SJCRH30 (cell line): ENCODE measurements at regions not wholly inside any gene's neighbourhood (a gene's known extent, or its start where the extent isn't known, plus 50 kb on each side); places are given as distances from the start of the nearest gene placed in this dataset.
A peak's percentile ranks its signal among the peaks of the same experiment; 100 is the strongest.

ENCODE experiments used
- DNase-seq, 2 experiments: peaks; one replicate each; pipeline ENCODE4 v3.0.0-alpha.2; 2015 to 2020
- H3K27ac ChIP-seq: fragments of 250-450 bp; sonication (Bioruptor Pico); 2 replicates; pipeline ENCODE4 v1.5.1; 2020; ENCODE audit warnings: mild to moderate bottlenecking, moderate library complexity
- H3K27me3 ChIP-seq: fragments of 250-450 bp; sonication (Bioruptor Pico); 2 replicates; pipeline ENCODE4 v1.5.1; 2020; ENCODE audit warnings: mild to moderate bottlenecking, moderate library complexity
- H3K36me3 ChIP-seq: fragments of 250-450 bp; sonication (Bioruptor Pico); 2 replicates; pipeline ENCODE4 v1.5.1; 2020; ENCODE audit warnings: mild to moderate bottlenecking, moderate library complexity
- H3K4me1 ChIP-seq: fragments of 250-450 bp; sonication (Bioruptor Pico); 2 replicates; pipeline ENCODE4 v1.5.1; 2020; ENCODE audit warnings: mild to moderate bottlenecking, moderate library complexity
- H3K4me3 ChIP-seq: fragments of 250-450 bp; sonication (Bioruptor Pico); 2 replicates; pipeline ENCODE4 v1.5.1; 2020; ENCODE audit warnings: mild to moderate bottlenecking, moderate library complexity
- H3K9me3 ChIP-seq: fragments of 250-450 bp; sonication (Bioruptor Pico); replicated peaks from 2 replicates; pipeline ENCODE4 v1.5.1; 2020; ENCODE audit warnings: mild to moderate bottlenecking, moderate library complexity

DNA sequence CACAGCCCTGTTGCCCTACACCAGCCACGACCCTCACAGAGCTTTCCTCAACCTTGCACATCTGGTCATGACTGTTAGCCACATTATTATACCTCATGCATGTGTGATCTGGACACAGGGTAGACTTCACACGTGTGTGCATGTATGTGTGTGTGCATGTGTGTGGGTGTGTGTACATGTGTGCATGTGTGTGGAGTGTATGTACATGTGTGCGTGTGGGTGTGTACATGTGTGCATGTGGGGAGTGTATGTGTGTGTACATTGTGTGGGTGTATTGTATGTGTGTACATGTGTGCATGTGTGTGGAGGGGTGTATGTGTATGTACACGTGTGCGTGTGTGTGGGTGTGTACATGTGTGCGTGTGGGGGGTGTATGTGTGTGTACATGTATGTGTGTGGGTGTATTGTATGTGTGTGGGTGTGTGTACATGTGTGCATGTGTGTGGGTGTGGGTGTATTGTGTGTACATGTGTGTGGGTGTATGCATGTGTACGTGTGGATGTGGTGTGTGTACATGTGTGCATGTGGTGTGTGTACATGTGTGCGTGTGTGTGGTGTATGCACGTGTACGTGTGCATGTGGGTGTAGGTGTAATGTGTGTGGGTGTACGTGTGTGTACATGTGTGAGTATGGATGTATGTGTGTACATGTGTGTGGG, 130.2 kb downstream of the C16orf95 start:
- no peak overlapping the region for H3K4me3 ChIP-seq
- H3K9me3 ChIP-seq, result no peaks in the 10 kb centered on the region
- H3K36me3 ChIP-seq, result no peaks in the 10 kb centered on the region
- H3K27ac ChIP-seq, result no peak overlapping the region
- no peaks in the 10 kb centered on the region for H3K4me1 ChIP-seq
- no peak for DNase-seq
- H3K27me3 ChIP-seq, result no peaks in the 10 kb centered on the region

DNA sequence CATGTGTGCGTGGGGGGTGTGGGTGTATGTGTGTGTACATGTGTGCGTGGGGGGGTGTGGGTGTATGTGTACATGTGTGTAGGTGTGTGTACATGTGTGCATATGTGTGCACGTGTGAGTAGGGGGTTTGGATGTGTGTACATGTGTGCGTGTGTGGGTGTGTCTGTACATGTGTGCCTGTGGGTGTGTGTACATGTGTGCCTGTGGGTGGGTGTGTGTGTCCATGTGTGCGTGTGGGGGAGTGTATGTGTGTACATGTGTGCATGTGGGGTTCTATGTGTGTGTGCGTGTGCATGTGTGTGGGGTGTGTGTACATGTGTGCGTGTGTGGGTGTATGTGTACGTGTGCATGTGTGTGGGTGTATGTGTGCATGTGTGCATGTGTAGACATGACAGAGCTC, 129.1 kb downstream of the C16orf95 start:
- no peak for DNase-seq
- H3K27ac ChIP-seq, result no peak overlapping the region
- no peaks in the 10 kb centered on the region for H3K4me1 ChIP-seq
- H3K9me3 ChIP-seq, result no peaks in the 10 kb centered on the region
- H3K36me3 ChIP-seq, result no peaks in the 10 kb centered on the region
- no peaks in the 10 kb centered on the region for H3K27me3 ChIP-seq
- no peak overlapping the region for H3K4me3 ChIP-seq

DNA sequence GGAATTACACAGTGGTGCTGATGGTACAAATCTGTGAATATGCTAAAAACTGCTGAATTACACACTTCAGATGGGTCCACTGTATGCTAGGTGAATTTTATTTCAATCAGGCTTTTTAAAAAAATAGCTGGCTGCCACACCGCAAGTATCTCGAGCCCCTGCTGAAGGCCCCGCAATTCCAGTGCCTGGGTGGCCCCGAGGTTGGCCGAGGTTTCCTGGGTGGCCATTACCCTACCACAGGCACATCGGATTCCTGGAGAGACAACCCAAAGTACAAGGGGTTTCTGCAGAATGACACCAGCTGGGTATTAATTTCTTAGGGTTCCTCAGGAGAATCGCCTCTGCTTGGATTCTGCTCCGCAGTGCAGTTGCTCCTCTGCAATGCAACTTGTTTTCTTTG, 127.8 kb downstream of the C16orf95 start:
- DNase-seq, result no peak
- H3K27me3 ChIP-seq, result no peaks in the 10 kb centered on the region
- no peaks in the 10 kb centered on the region for H3K9me3 ChIP-seq
- no peaks in the 10 kb centered on the region for H3K4me1 ChIP-seq
- no peak overlapping the region for H3K27ac ChIP-seq
- H3K4me3 ChIP-seq, result no peak overlapping the region
- H3K36me3 ChIP-seq, result no peaks in the 10 kb centered on the region

DNA sequence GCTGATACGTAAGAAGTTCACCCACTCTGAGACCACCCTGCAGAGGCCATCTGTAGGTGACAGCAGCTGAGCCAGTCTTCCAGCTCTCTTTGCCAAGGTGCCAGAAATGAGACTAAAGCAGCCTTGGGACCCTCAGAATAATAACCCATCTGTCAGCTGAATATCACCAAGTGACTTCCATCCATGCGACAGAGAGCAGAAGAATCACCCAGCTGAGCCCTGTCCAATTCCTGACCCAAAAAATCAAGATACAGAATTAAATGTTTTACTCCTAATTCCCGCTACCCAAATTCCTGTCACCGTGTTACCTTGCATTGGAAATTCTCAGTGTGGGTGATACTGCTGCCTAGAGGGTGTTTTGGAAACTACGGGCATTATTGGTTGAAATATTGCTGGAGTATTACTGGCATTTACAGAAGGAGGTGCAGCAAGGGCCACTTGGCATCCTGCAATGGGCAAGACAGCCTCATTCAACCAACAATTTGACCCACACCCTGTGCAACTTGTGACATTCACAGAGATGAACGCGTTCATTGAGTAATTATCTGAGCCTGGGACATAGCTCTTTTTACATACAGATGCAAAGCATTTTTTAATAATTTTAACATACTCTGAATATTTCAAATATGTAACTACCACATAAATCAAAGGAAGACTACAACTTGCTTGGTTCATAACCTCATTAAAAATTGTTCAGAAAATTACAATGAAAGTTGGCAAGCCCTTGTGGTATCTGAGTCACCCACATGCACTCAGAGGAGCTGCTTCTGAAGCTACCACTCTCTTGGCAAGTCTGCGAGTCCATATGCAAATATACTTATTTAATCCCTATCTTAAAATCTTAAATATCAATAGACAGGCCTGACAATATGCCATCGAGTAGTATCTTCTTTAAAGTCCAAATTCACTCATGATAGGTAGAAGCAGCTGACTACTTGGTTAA, 126.6 kb downstream of the C16orf95 start:
- no peaks in the 10 kb centered on the region for H3K4me1 ChIP-seq
- no peaks in the 10 kb centered on the region for H3K36me3 ChIP-seq
- H3K4me3 ChIP-seq, result no peak overlapping the region
- H3K27me3 ChIP-seq, result no peaks in the 10 kb centered on the region
- DNase-seq, result no peak
- H3K27ac ChIP-seq, result no peak overlapping the region
- H3K9me3 ChIP-seq, result no peaks in the 10 kb centered on the region

DNA sequence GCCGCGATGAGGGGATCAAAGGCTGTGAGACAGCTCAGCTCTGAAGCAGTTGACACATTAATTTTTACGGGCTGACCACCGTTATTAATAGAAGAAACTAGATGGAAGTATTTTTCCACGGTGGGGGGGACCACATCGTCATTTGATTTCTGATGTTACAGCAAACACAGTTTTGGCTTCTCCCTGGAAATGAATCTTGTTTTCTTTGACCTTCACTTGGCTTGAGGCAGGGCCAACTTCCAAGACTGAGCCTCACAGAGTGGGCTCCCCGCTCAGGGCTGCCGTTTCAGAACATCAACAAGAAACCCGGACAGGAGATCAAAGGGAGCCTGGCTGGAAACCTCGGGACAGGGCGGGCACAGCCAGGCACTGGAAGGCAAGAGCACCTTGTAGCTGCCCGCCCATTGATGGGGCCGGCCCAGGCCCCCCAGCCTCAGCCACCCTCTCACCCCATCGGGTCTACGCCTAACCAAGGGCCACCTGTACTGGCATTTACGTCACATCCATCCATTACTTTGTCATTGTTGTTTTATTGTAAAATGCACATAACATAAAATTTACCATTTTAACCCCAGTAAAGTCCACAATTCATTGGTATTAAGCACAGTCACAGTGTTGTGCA, 124.6 kb downstream of the C16orf95 start:
- H3K27ac ChIP-seq, result no peak overlapping the region
- no peak for DNase-seq
- no peak overlapping the region for H3K4me3 ChIP-seq

DNA sequence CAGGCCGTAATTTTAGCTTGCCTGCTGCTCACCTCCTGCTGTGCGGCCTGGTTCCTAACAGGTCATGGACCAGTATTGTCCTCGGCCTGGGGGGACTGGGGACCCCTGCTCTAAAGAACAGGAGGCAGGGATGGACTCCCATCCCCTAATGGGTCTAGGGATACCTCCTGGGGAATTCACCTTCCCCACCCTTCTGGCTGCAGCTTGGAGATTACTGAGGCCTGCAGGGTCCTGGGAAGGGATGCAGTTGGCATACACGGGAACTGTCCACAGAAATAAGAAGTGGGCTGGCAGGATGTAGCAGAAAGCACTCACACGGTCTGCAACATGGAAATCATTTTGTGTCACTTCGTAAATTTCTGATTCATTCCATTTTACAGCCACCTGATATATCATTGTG, 123.0 kb downstream of the C16orf95 start:
- Histone ChIP-seq H3K4me3 (no peak overlapping the region), H3K9me3 (no peaks in the 10 kb centered on the region), H3K36me3 (no peaks in the 10 kb centered on the region), H3K4me1 (no peaks in the 10 kb centered on the region), H3K27ac (no peak overlapping the region), H3K27me3 (no peaks in the 10 kb centered on the region)
- no peak for DNase-seq

More for the DNA sequence above, 124.6 kb downstream of the C16orf95 start:
- no peaks in the 10 kb centered on the region for H3K9me3 ChIP-seq
- H3K4me1 ChIP-seq, result no peaks in the 10 kb centered on the region
- no peaks in the 10 kb centered on the region for H3K27me3 ChIP-seq
- H3K36me3 ChIP-seq, result no peaks in the 10 kb centered on the region

DNA sequence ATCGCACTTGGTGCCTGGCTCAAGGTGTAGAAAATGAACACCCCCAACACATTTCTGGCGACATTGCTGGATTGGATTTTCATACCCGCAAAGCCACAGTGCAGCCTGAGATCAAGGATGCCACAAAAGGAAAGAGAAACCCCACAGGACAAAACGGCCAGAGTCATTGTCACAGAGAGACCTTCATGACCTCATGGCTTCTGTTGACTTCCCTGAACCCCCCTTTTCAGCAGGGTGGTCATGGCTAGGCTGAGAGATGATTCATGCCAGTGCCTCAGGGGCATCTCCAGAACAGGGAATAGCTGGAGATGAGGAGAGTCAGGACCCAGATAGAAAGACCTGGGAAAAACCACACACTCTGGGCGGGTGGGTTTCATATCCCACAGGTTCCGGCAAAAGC, 122.0 kb downstream of the C16orf95 start:
- H3K27ac ChIP-seq, result no peak overlapping the region
- no peaks in the 10 kb centered on the region for H3K36me3 ChIP-seq
- no peaks in the 10 kb centered on the region for H3K27me3 ChIP-seq
- no peaks in the 10 kb centered on the region for H3K9me3 ChIP-seq
- DNase-seq, result no peak
- no peaks in the 10 kb centered on the region for H3K4me1 ChIP-seq
- H3K4me3 ChIP-seq, result no peak overlapping the region

DNA sequence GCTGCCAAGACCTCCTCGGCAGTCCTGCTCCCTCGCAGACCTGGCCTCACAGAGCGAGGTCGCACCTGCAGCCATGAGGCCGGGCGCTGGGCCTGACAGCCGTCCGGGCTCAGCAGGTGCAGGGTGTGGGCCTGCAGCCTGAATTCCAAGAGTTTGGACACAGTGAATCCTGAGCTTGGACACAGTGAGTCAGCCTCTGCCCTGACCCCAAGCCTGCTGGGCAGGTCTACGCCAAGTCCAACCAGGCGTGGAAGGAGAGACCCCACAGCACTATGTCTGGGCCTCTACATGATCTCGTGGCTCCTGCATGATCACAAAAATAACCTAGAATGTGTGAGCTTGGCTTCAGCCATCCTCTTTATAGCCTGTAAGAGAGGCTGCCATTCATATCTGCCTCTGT, 121.0 kb downstream of the C16orf95 start:
- H3K4me3 ChIP-seq, result no peak overlapping the region
- H3K9me3 ChIP-seq, result no peaks in the 10 kb centered on the region
- no peak overlapping the region for H3K27ac ChIP-seq
- no peak for DNase-seq
- H3K36me3 ChIP-seq, result no peaks in the 10 kb centered on the region
- no peaks in the 10 kb centered on the region for H3K27me3 ChIP-seq
- H3K4me1 ChIP-seq, result no peaks in the 10 kb centered on the region

DNA sequence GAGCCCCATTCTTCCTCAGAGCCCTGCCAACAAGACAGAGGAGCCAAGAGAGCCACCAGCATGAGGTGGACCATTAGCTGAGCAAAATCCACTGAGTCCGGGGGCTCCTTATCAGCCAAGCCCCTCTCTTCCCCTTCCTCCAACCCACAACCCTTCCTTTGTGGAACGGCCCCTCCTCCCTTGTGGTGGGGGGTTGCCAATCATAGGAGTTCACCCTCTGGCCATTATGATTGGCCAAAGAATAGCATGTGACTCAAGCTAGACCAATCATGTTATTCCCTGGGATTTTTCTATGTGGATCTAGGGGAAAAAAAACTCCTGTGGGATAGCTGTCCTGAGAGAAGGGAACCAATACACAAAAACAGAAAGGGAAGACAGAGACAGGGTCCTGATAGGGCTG, 120.5 kb downstream of the C16orf95 start:
- H3K4me1 ChIP-seq, result no peaks in the 10 kb centered on the region
- no peaks in the 10 kb centered on the region for H3K27me3 ChIP-seq
- no peaks in the 10 kb centered on the region for H3K9me3 ChIP-seq
- no peak overlapping the region for H3K4me3 ChIP-seq
- no peaks in the 10 kb centered on the region for H3K36me3 ChIP-seq
- no peak for DNase-seq
- no peak overlapping the region for H3K27ac ChIP-seq

DNA sequence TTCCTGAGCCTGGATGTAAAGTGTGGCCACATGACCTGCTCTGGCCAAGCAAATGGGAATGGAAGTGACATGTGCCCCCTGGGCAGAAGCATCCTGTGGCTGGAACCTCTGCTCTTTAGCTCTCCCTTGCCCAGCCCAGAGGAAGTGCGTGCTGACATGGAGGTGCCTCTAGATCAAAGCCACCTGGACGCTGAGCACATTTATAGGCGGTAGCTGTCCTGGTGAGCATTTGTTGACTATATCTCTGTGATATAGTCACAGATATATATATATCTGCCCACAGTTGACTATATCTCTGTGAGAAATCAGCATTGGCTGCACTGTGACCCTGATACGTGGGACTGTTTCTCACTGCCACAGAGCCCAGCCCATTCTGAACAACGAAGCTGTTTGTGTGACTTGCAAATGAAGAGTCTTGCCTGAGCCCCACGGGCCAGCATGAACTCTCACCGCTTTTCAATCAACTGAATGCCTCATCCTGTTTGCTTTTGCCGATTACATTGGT, 118.8 kb downstream of the C16orf95 start:
- no peaks in the 10 kb centered on the region for H3K36me3 ChIP-seq
- no peaks in the 10 kb centered on the region for H3K9me3 ChIP-seq
- H3K4me3 ChIP-seq, result no peak overlapping the region
- no peak for DNase-seq
- no peaks in the 10 kb centered on the region; the same call in 1 of the 2 replicates for H3K4me1 ChIP-seq
- no peak overlapping the region for H3K27ac ChIP-seq
- no peaks in the 10 kb centered on the region for H3K27me3 ChIP-seq

DNA sequence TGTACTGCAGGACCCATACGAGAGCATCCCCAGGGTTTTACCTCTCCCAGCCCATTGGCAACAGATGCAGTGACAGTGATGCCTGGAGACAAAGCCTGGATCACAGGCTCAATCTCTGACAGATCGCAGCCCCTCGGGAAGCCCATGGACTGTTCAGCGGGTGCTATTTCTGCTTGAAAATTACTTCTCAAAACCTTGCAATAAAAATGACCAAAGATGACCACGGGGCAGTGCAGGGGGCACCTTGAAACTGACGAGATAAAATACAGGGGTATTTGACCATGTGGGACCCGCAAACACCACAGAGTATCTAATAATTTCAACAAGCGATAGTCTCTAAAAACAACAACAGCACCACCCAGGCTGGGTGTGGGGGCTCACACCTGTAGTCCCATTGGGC, 118.3 kb downstream of the C16orf95 start:
- Histone ChIP-seq H3K4me1 (no peaks in the 10 kb centered on the region; the same call in 1 of the 2 replicates), H3K9me3 (no peaks in the 10 kb centered on the region), H3K27me3 (no peaks in the 10 kb centered on the region), H3K4me3 (no peak overlapping the region), H3K36me3 (no peaks in the 10 kb centered on the region), H3K27ac (no peak overlapping the region)
- DNase-seq, result no peak

DNA sequence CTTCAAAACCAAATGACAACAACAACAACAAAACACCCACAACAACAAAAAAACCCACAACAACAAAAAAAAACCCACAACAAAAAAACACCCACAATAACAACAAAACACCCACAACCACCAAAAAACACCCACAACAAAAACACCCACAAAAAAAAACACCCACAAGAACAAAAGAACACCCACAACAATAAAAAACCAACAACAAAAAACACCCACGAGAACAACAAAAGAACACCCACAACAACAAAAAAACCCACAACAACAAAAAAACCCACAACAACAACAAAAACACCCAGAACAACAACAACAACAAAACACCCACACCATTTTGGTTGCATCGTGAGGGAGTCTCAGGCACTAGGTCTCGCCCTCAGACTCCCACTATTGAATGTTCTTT, 117.8 kb downstream of the C16orf95 start:
- no peak for DNase-seq
- H3K4me1 ChIP-seq, result no peaks in the 10 kb centered on the region; the same call in 1 of the 2 replicates

DNA sequence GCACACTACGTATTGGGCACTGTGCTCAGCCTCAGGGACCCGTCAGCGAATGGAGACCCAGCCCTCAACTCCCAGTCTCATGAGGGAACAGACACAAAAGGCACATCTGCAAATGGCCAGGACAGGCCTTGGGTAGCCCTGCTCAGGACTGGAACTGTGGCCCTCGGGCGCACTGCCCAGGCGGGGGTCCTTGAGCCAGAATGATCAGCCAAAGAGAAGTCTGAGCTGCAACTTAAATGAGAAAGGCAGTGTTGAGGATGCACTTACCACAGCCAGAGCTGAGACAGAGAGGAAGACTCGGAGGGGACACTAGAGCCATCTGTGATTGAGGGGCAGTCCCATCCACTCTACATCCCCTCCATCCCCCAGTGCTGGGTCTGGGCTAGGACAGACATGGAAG, 117.3 kb downstream of the C16orf95 start:
- Histone ChIP-seq H3K27ac (no peak overlapping the region), H3K4me1 (no peaks in the 10 kb centered on the region; the same call in 1 of the 2 replicates)

More for the DNA sequence above, 117.8 kb downstream of the C16orf95 start:
- no peaks in the 10 kb centered on the region for H3K27me3 ChIP-seq
- H3K27ac ChIP-seq, result no peak overlapping the region
- no peaks in the 10 kb centered on the region for H3K9me3 ChIP-seq
- no peak overlapping the region for H3K4me3 ChIP-seq
- no peaks in the 10 kb centered on the region for H3K36me3 ChIP-seq

DNA sequence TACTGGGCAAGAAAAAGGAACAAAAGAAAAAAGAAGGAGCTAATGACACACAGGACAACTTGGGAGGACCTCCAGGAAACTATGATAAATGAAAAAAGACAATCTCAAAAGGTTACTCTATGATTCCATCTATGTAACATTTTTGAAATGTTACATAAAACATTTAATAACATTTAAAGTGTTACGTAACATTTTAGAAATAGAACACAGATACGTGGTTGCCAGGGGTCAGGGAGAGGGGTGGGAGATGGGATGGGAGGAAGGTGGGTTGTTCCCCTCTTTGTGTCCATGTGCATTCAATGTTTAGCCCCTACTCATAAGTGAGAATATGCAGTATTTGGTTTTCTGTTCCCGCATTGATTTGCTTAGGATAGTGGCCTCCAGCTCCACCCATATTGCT, 116.6 kb downstream of the C16orf95 start:
- Histone ChIP-seq H3K27me3 (no peaks in the 10 kb centered on the region), H3K36me3 (no peaks in the 10 kb centered on the region), H3K27ac (no peak overlapping the region), H3K4me3 (no peak overlapping the region), H3K4me1 (no peaks in the 10 kb centered on the region; the same call in 1 of the 2 replicates), H3K9me3 (no peaks in the 10 kb centered on the region)
- DNase-seq, result no peak

More for the DNA sequence above, 117.3 kb downstream of the C16orf95 start:
- Histone ChIP-seq H3K27me3 (no peaks in the 10 kb centered on the region), H3K4me3 (no peak overlapping the region), H3K9me3 (no peaks in the 10 kb centered on the region), H3K36me3 (no peaks in the 10 kb centered on the region)
- no peak for DNase-seq

DNA sequence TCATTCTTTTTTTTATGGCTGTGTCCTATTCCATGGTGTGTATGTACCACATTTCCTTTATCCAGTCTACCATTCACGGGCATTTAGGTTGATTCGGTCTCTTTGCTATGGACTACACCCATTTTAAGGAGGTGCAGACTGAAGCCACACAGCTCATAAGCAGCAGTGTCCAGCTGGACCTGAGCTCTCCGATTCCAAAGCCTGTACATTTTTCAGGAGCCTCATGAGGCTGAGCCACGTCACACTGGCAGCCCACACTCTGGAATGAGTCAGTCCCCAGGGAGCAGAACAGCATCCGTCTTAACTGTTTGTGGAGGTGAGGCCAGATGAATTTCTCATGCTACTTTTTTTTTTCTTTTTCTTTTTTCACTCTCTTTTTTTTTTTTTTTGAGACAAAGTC, 116.1 kb downstream of the C16orf95 start:
- Histone ChIP-seq H3K4me1 (no peaks in the 10 kb centered on the region; the same call in 1 of the 2 replicates), H3K27ac (no peak overlapping the region), H3K27me3 (no peaks in the 10 kb centered on the region), H3K36me3 (no peaks in the 10 kb centered on the region), H3K9me3 (no peaks in the 10 kb centered on the region), H3K4me3 (no peak overlapping the region)
- DNase-seq, result peak; percentile 47 to 53
